Non-pigmented ciliary epithelial cell (primary cell): ENCODE measurements at regions not wholly inside any gene's neighbourhood (a gene's known extent, or its start where the extent isn't known, plus 50 kb on each side); places are given as distances from the start of the nearest gene placed in this dataset.

Experiments
- DNase-seq: peaks from one replicate; pipeline ENCODE4 v3.0.0-alpha.2; 2010; ENCODE audit warnings: low read depth

- DNase-seq = no peak
Observed at GRCh38 chr6:67666177-67666964, 968.7 kb upstream of the ADGRB3 start.

GRCh38 chr6:67664942-67665341 is 970.1 kb upstream of the ADGRB3 start:
- no peak for DNase-seq

GRCh38 chr6:67663105-67663895 is 971.8 kb upstream of the ADGRB3 start:
- no peak for DNase-seq

- DNase-seq = no peak
Observed at GRCh38 chr6:67653561-67653960, 981.5 kb upstream of the ADGRB3 start.

- no peak for DNase-seq
Observed at GRCh38 chr6:67646550-67646949, 988.5 kb upstream of the ADGRB3 start.

- no peak for DNase-seq
Observed at GRCh38 chr6:67643281-67643680, 991.8 kb upstream of the ADGRB3 start.

GRCh38 chr6:67642582-67642981 is 992.5 kb upstream of the ADGRB3 start:
- DNase-seq = no peak

GRCh38 chr6:67640484-67640883 is 994.6 kb upstream of the ADGRB3 start:
- DNase-seq = no peak

- DNase-seq = no peak
Observed at GRCh38 chr6:67639161-67639560, 995.9 kb upstream of the ADGRB3 start.

GRCh38 chr6:67634199-67634598 is 1000.9 kb upstream of the ADGRB3 start:
- DNase-seq = no peak

- no peak for DNase-seq
Observed at GRCh38 chr6:67633058-67633457, 1002.0 kb upstream of the ADGRB3 start.

GRCh38 chr6:67630146-67630545 is 1004.9 kb upstream of the ADGRB3 start:
- DNase-seq = peak; percentile 95

- DNase-seq = no peak
Observed at GRCh38 chr6:67629258-67629657, 1005.8 kb upstream of the ADGRB3 start.

GRCh38 chr6:67615796-67616195 is 1019.3 kb upstream of the ADGRB3 start:
- DNase-seq = no peak

- DNase-seq = no peak
Observed at GRCh38 chr6:67608099-67608749, 1026.9 kb upstream of the ADGRB3 start.

GRCh38 chr6:67606906-67607828 is 1027.9 kb upstream of the ADGRB3 start:
- DNase-seq = no peak

- DNase-seq = no peak
Observed at GRCh38 chr6:67594366-67594765, 1040.7 kb upstream of the ADGRB3 start.

- DNase-seq = no peak
Observed at GRCh38 chr6:67593247-67593646, 1041.8 kb upstream of the ADGRB3 start.

GRCh38 chr6:67591910-67592309 is 1043.2 kb upstream of the ADGRB3 start:
- no peak for DNase-seq

GRCh38 chr6:67567842-67568241 is 1067.2 kb upstream of the ADGRB3 start:
- no peak for DNase-seq

- DNase-seq = no peak
Observed at GRCh38 chr6:67563671-67564070, 1071.4 kb upstream of the ADGRB3 start.

- no peak for DNase-seq
Observed at GRCh38 chr6:67560068-67560467, 1075.0 kb upstream of the ADGRB3 start.
